ENCODE measurements at regions not wholly inside any gene's neighbourhood (a gene's known extent, or its start where the extent isn't known, plus 50 kb on each side); places are given as distances from the start of the nearest gene placed in this dataset.

DNA sequence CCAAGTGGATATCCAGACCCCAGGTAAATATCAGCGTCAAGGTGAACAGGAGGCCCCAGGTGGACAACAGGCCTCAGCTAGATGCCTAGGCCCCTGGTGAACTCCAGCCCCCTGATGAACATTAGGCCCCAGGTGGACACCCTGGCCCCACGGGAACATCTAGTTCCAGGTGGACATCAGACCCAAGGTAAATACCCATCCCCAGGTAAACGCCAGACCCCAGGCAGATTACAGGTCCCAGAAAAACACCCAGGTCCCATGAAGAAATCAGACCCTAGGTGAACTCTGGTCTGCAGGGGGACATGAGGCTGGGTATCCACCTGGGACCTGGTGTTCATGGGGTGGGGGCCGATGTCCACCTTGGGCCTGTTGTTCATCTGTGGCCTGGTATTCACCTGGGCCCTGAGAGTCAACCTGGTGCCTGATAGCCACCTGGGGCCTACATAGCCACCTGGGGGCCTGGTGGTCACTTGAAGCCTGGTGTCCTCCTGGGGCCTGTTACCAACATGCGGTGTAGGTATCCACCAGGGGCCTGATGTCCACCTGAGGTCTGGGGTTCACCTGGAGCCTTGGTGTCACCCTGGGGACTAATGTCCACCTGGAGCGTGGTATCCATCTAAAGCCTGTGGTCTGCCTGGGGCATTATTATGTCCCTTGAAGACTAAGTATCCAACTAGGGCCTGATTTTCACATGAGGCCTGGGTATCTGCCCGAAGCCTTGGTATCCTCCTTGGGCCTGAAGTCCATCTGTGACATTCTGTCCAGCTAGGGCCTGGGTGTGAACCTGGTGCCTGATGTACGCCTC is 56.8 kb upstream of the SEPTIN5 start:
- no peak overlapping the region for H3K27ac ChIP-seq (ENCODE audit: low read length)
- no TSS peak for BruUV-seq (replicated peaks)
- DNase-seq (no peak), ATAC-seq (no peak)
- H3K4me2 ChIP-seq (ENCODE audit: low read length) = no peak overlapping the region
- TF ChIP-seq EZH2phosphoT487 (IDR thresholded peaks at IDR 0.05; ENCODE audit: borderline replicate concordance, low read length) = no peak
- TF ChIP-seq, protein P1, sequence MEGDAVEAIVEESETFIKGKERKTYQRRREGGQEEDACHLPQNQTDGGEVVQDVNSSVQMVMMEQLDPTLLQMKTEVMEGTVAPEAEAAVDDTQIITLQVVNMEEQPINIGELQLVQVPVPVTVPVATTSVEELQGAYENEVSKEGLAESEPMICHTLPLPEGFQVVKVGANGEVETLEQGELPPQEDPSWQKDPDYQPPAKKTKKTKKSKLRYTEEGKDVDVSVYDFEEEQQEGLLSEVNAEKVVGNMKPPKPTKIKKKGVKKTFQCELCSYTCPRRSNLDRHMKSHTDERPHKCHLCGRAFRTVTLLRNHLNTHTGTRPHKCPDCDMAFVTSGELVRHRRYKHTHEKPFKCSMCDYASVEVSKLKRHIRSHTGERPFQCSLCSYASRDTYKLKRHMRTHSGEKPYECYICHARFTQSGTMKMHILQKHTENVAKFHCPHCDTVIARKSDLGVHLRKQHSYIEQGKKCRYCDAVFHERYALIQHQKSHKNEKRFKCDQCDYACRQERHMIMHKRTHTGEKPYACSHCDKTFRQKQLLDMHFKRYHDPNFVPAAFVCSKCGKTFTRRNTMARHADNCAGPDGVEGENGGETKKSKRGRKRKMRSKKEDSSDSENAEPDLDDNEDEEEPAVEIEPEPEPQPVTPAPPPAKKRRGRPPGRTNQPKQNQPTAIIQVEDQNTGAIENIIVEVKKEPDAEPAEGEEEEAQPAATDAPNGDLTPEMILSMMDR (conservative IDR thresholded peaks at IDR 0.05; ENCODE audit: low read depth, low read length) = no peak
- TF ChIP-seq EZH2 (IDR thresholded peaks at IDR 0.05; ENCODE audit: low read length, unreplicated experiment) = no peak
- H3K9ac ChIP-seq (ENCODE audit: low read length) = no peak overlapping the region
- H3K36me3 ChIP-seq (ENCODE audit: low read depth, low read length) = no peaks in the 10 kb centered on the region
- POLR2A ChIA-PET (ENCODE audit: unreplicated experiment) = no interaction called here
- H3K4me1 ChIP-seq (ENCODE audit: insufficient read depth, low read length) = no peaks in the 10 kb centered on the region
- H3K4me3 ChIP-seq (ENCODE audit: low read length) = no peak overlapping the region
- CTCF ChIA-PET = no interaction called here
- no peak overlapping the region for H2AFZ ChIP-seq (ENCODE audit: low read length)
- H3K9me2 ChIP-seq (replicated peaks; ENCODE audit: low read length) = no peaks in the 10 kb centered on the region
- intact Hi-C loops (cut with micrococcal nuclease) = no loop called here
- no peaks in the 10 kb centered on the region for H3K79me2 ChIP-seq (ENCODE audit: low read length)
- H3K27me3 ChIP-seq (ENCODE audit: low read length) = no peaks in the 10 kb centered on the region
- H3F3A ChIP-seq (ENCODE audit: low read length, unreplicated experiment) = no peaks in the 10 kb centered on the region
- H3K9me3 ChIP-seq (ENCODE audit: low read length) = no peaks in the 10 kb centered on the region
- H4K20me1 ChIP-seq (ENCODE audit: low read length) = no peaks in the 10 kb centered on the region

GRCh38 chr22:19658057-19658966 is 56.0 kb upstream of the SEPTIN5 start:
- no peaks in the 10 kb centered on the region for H3F3A ChIP-seq (ENCODE audit: low read length, unreplicated experiment)
- ChIA-PET POLR2A (ENCODE audit: unreplicated experiment) (no interaction called here), CTCF (no interaction called here)
- H3K9me3 ChIP-seq (ENCODE audit: low read length) = no peaks in the 10 kb centered on the region
- no peaks in the 10 kb centered on the region for H3K27me3 ChIP-seq (ENCODE audit: low read length)
- TF ChIP-seq, protein P1 (conservative IDR thresholded peaks at IDR 0.05; ENCODE audit: low read depth, low read length) = no peak
- TF ChIP-seq EZH2phosphoT487 (IDR thresholded peaks at IDR 0.05; ENCODE audit: borderline replicate concordance, low read length) = no peak
- no peak for TF ChIP-seq EZH2 (IDR thresholded peaks at IDR 0.05; ENCODE audit: low read length, unreplicated experiment)
- ATAC-seq = no peak
- no peak overlapping the region for H3K9ac ChIP-seq (ENCODE audit: low read length)
- H3K4me2 ChIP-seq (ENCODE audit: low read length) = no peak overlapping the region
- H2AFZ ChIP-seq (ENCODE audit: low read length) = no peak overlapping the region
- H3K4me1 ChIP-seq (ENCODE audit: insufficient read depth, low read length) = no peaks in the 10 kb centered on the region
- DNase-seq = no peak
- intact Hi-C loops (cut with micrococcal nuclease) = no loop called here
- H3K79me2 ChIP-seq (ENCODE audit: low read length) = no peaks in the 10 kb centered on the region
- H3K4me3 ChIP-seq (ENCODE audit: low read length) = no peak overlapping the region
- H3K9me2 ChIP-seq (replicated peaks; ENCODE audit: low read length) = no peaks in the 10 kb centered on the region
- BruUV-seq (replicated peaks) = no TSS peak
- H3K36me3 ChIP-seq (ENCODE audit: low read depth, low read length) = no peaks in the 10 kb centered on the region
- H4K20me1 ChIP-seq (ENCODE audit: low read length) = no peaks in the 10 kb centered on the region
- H3K27ac ChIP-seq (ENCODE audit: low read length) = no peak overlapping the region
